Cardiac fibroblast (primary cell): ENCODE measurements at regions not wholly inside any gene's neighbourhood (a gene's known extent, or its start where the extent isn't known, plus 50 kb on each side); places are given as distances from the start of the nearest gene placed in this dataset.
A peak's percentile ranks its signal among the peaks of the same experiment; 100 is the strongest.

Source experiments
- DNase-seq, 2 donors: peaks; one replicate each; pipeline versions ENCODE4 v3.0.0 to v3.0.0-alpha.2; 2010; ENCODE audit warnings: low read depth in 2 of 2
- H3K4me3 ChIP-seq, 2 donors: replicated peaks in 1 of 2; 1 replicate in 1 of 2; 2 replicates in 1 of 2; pipeline ENCODE4 v1.5.1; 2011; ENCODE audit warnings: low read depth in 2 of 2, low read length in 2 of 2, mild to moderate bottlenecking in 2 of 2, moderate library complexity in 1 of 2
- TF ChIP-seq, protein P1 (sequence below): IDR thresholded peaks from one replicate; pipeline ENCODE4 v1.5.1; 2011; ENCODE audit warnings: low read depth, mild to moderate bottlenecking, low read length, inconsistent platforms

DNA sequence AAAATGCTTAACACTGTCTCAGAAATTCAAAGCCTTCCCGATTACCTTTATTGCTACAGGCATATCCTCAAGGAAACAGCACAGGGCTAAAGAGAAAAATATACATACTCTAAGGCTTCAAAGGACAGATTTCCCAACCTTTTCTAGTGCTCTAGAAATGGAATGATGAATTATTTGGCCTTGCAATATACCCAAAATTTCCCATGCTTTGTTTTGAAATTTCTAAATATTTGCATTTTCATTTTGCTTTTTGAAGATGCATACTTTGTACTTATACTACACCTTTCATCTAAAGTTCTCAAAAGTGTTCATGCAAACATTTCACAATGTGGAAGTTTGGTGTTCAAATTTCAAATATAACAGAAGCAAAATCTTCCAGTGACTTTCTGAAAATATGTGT, 312.7 kb upstream of the PDE4D start:
- TF ChIP-seq, protein P1, sequence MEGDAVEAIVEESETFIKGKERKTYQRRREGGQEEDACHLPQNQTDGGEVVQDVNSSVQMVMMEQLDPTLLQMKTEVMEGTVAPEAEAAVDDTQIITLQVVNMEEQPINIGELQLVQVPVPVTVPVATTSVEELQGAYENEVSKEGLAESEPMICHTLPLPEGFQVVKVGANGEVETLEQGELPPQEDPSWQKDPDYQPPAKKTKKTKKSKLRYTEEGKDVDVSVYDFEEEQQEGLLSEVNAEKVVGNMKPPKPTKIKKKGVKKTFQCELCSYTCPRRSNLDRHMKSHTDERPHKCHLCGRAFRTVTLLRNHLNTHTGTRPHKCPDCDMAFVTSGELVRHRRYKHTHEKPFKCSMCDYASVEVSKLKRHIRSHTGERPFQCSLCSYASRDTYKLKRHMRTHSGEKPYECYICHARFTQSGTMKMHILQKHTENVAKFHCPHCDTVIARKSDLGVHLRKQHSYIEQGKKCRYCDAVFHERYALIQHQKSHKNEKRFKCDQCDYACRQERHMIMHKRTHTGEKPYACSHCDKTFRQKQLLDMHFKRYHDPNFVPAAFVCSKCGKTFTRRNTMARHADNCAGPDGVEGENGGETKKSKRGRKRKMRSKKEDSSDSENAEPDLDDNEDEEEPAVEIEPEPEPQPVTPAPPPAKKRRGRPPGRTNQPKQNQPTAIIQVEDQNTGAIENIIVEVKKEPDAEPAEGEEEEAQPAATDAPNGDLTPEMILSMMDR, result no peak
- no peak for DNase-seq

DNA sequence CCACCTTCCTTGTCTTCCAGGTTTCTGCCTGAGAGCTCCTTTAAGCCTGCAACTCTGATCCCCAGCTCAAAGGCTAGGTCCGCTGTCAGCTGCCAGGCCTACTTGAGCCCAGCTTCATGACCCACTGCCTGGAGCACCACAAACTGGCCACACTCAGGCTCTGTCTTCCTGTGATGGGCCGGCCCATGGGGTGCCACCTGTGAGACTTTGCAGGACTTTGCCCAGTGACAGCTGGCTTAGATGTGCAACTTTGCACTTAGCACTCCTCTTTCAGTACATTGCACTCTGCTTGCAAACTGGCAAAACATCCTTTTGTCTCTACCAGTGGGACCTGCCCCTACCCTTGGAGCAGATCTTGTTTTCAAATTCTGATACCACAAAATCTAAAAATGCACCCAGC, 311.5 kb upstream of the PDE4D start:
- no peak overlapping the region for H3K4me3 ChIP-seq
- no peak for DNase-seq
- TF ChIP-seq, protein P1, result no peak

More for the DNA sequence above, 312.7 kb upstream of the PDE4D start:
- no peak overlapping the region for H3K4me3 ChIP-seq

DNA sequence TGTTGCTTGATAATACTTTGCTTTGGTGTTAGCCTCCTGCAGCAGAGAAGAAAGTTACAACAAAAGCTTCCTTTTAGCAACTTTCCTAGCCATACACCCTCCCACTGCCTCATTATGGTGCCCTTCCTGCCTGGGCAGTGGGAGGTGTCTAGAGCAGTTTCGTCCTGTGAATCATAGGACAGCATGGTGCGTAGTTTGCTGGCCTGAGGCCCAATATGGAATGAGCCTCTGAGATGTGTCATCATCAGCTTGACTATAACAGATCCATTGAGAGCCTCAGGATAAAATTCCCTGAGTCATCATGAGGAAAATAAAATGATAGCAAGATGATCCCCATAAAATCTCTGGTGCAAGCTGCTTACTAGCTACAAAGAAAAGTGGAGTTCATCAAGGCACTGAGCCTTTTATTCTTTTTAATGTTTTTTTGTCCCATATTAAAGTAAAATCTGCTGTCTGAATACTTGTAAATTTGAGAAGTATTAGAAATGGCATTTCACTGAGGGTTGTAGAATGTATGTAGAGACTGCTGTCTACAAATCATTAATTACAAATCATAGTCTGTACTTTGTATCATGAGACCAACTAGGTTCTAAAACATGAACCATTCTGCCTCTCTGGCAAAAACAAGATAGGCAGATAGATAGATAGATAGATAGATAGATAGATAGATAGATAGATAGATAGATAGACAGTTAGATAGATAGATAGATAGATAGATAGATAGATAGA, 303.0 kb upstream of the PDE4D start:
- peak; percentile 80 to 85 for DNase-seq
- TF ChIP-seq, protein P1, result no peak

DNA sequence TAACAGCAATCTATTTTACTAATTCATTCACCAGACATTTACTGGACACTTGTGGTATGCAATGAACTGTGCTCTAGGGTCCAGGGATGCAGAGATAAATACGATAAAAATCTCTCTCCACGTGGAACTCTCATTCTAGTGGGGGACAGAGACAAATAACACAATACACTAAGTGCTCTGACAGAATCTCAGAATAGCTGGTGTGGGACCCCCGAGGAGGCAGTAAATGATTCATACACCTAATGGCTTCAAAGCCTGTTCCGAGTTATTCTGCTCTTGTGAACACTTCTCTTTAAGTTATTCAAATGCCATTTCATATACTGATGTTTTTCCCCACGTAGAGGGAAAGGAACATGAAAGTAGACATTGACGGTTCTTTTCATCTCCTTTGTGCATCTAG, 302.0 kb upstream of the PDE4D start:
- H3K4me3 ChIP-seq, result no peak overlapping the region
- no peak for DNase-seq
- TF ChIP-seq, protein P1, result no peak

More for the DNA sequence above, 303.0 kb upstream of the PDE4D start:
- H3K4me3 ChIP-seq, result no peak overlapping the region

DNA sequence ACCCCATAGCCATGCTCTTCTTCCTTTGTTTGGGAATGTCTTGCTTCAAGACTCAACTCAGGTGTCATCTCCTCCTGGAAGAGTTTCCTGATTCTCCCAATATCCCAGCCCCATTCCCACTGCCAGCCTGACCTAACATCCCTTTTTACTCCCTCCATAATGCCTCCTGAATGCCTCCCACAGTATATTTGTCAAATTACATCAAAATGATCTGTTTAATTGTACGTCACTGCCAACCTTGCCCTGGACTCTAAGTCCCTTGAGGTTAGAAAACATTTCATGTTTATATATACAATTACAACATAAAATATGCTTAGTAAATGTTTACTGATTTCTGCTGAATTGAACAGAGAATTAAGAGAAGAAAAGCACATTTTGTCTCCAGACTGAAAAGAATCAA, 301.6 kb upstream of the PDE4D start:
- no peak for DNase-seq
- TF ChIP-seq, protein P1, result no peak

DNA sequence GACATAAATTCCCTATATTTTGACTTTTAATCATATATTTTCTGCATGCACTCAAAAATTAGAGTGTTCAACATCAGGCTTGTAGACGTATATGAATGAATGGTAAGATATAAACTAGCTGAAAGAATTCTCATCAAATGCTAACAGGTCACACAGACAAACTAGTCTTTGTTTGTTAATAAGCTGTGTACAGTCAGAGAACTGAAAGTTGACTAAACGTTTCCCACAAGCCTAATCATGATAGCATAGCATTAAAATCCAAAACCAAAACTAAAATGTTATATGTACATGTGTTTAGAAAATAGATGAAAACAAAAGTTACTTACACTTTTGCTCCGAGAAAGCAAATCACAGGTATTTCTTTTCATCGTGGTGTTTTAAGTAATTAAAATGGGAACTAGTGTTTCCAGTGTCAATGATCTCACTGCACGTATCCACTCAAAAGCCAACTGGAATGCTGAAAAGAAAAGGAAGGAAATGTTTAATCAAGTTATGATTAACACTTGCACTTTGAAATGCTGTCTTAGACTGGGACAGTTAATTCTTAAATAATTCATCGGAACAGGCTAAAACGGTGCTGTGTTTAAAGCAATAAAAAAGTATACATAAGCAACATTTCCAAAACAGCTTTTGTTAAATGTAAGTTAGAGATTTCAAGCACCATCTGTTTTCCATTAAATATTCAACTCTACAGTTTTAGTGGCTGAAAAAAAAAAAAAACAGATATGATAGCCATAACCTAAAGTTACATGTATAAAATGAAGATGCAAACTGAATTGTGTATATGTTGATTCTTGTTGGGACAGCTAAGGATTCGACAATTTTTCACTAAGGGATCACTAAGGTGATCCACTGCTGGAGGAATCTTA, 291.9 kb upstream of the PDE4D start:
- H3K4me3 ChIP-seq, result no peak overlapping the region
- TF ChIP-seq, protein P1, result no peak
- no peak for DNase-seq

More for the DNA sequence above, 301.6 kb upstream of the PDE4D start:
- no peak overlapping the region for H3K4me3 ChIP-seq
